Left cardiac atrium (tissue), 4 donors: ENCODE measurements at regions not wholly inside any gene's neighbourhood (a gene's known extent, or its start where the extent isn't known, plus 50 kb on each side); places are given as distances from the start of the nearest gene placed in this dataset.

ENCODE experiments used
- ATAC-seq, 2 donors: fragments of 200-7000 bp; cut with Tn5 transposase; one replicate each; pipeline ENCODE4 v1.9.1; 2020; ENCODE audit warnings: mild to moderate bottlenecking in 2 of 2, moderate library complexity in 2 of 2
- DNase-seq: peaks from one replicate; pipeline ENCODE4 v3.0.0-alpha.2; 2020
- intact Hi-C, 2 donors: fragments of 100-400 bp; cut with DNase I; formaldehyde crosslinking; loops; one replicate each; pipeline versions ENCODE4 v1.14.1 to v1.15.1; 2022 to 2023
- donor health status: DM: no; HTN: yes; CAD: no.
- donor health status: DM: no; HTN: yes; CAD: no; lungs with severe emphysema.
- donor health status: DM: yes; HTN: yes; CAD: no.
- donor health status: Dilated cardiomyopathy.

- ATAC-seq: no peak
- DNase-seq: no peak
- intact Hi-C loops: loop anchor here (2.0 to 10.0 kb wide), 2 partner anchors 266 to 270 kb away; no protein-coding TSS in a partner anchor
Measured at GRCh38 chr11:112554586-112554985, 293.9 kb upstream of the PLET1 start.

DNA sequence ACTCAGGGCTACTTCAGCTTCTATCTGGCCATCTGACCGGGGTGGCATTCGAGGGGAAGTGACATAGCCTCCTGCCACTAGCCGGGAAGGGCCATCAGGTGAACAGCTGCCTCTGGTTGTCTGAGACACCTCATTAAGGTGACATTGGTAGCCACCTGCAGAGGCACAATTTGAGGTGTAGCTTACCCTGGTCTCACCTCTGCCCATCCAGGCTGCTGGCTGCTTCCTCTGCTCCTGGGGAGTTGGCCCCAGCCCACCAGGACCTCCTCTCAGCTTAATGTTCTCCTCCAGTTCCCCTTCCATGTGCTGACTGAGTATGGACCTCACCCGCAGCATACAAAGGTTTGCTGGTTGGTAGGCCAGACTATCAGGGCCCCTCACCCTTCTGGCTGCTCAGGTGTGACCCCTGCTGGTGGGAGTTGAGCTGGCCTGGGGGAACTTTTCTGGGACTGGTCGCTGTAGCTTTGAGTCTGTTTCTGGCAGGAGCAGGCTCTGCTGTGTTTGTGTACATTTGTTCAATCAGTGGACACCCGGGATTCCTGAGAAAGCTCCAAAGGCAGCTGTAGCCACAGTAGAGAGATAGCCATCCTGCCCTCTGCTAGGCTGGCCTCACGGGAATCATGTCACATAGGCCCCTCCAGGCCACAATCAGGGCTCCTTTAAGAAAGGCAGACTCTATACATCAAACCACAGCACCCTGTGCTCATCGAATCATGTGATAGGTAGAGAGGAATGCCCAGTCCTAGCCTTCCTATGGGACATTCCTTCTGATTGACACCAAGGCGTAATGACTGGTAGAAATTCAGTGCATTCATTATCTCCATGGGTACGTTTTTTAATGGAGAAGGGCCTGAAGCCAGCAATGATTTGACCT is 295.1 kb upstream of the PLET1 start:
- intact Hi-C loops: loop anchor here (2.0 to 10.0 kb wide), 2 partner anchors 267 to 271 kb away; no protein-coding TSS in a partner anchor
- peak; percentile 57 for DNase-seq
- ATAC-seq: peak; percentile 83 to 85

DNA sequence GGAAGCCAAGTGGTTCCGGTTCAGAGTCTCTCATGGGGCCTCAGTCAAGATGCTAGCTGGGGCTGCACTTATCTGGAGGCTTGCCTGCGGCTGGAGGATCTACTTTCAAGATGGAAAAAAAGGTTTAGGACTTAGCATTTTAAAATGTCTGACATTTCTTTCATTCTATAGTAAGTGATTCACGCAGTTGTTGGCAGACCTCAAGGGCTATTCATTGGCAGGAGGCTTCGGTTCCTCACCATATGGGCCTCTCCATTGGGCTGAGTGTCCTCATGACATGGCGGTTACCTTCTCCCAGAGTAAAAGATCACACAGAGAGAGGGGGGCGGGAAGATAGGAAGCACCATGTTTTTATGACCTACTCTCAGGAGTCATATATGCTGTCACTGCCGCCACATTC is 298.0 kb upstream of the PLET1 start:
- DNase-seq: no peak
- intact Hi-C loops: loop anchor here in 1 of 2 donors (10.0 kb wide), 1 partner anchor 274 kb away; no protein-coding TSS in a partner anchor
- no peak for ATAC-seq

DNA sequence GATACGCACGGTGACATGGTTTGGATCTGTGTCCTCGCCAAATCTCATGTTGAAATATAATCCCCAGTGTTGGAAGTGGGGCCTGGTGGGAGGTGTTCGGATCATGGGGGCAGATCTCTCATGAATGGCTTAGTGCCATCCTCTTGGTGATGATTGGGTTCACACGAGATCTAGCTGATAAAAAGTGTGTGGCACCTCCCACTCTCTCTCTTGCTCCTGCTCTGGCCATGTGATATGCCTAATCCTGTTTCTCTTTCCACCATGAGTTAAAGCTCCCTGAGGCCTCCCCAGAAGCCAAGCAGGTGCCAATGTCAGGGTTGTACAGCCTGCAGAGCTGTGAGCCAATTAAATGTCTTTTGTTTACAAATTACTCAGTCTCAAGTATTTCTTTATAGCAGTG is 303.1 kb upstream of the PLET1 start:
- no peak for ATAC-seq
- DNase-seq: no peak
- intact Hi-C loops: no loop called here

- peak; percentile 27 to 92 for ATAC-seq
- intact Hi-C loops: no loop called here
- DNase-seq: no peak
Measured at GRCh38 chr11:112564228-112564955, 303.7 kb upstream of the PLET1 start.

- no peak for DNase-seq
- ATAC-seq: no peak
- intact Hi-C loops: no loop called here
Measured at GRCh38 chr11:112565551-112565950, 304.9 kb upstream of the PLET1 start.

DNA sequence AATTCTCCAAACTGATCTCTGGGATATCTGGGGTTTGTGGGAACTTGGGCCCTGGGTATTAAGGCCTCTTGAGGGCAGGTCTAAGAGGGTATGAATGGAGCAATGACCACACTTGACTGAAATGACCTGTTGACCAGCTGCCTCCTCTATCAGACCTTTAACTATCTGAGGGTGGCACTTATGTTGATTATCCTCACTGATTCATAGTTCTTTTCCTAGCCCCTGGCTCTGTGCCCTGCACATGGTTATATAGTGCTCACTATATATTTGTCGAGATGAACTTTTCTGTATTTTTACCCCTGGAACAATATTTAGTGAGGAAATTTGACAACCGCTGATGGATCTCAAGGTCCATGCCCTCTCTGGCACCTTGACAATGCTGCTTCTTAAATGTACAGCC is 305.5 kb upstream of the PLET1 start:
- no peak for DNase-seq
- ATAC-seq: peak in 1 of 2 donors; percentile 22
- intact Hi-C loops: no loop called here

DNA sequence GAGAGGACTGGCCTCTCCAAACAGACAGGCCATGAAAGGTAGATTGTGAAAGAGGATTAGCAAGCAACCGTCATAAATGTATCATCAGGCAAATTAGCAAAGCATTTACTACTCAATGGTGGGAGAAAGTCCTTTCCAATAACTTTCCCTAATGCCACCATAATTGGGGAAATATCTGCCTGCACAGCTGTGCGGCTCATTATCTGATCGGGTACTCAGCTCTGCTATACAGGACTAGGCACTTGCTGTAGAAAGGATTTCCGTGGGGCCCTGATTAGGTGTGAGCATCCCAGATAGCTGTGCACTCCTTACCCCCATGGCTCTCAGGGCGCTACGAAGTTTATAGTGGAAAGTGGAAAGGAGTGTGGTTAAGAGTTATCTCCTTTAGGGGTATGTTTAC is 309.7 kb upstream of the PLET1 start:
- ATAC-seq (no peak), DNase-seq (no peak)
- intact Hi-C loops: no loop called here

GRCh38 chr11:112579282-112579681 is 318.6 kb upstream of the PLET1 start:
- intact Hi-C loops: no loop called here
- ATAC-seq: peak; percentile 38 to 90
- DNase-seq: no peak

- peak in 1 of 2 donors; percentile 47 for ATAC-seq
- intact Hi-C loops: loop anchor here (5.0 to 10.0 kb wide), 4 partner anchors 214 to 706 kb away; no protein-coding TSS in a partner anchor
- no peak for DNase-seq
Measured at GRCh38 chr11:112580864-112581263, 320.2 kb upstream of the PLET1 start.

- no peak for DNase-seq
- intact Hi-C loops: loop anchor here (5.0 to 10.0 kb wide), 4 partner anchors 213 to 706 kb away; no protein-coding TSS in a partner anchor
- no peak for ATAC-seq
Measured at GRCh38 chr11:112581747-112582146, 321.1 kb upstream of the PLET1 start.

GRCh38 chr11:112582366-112582765 is 321.7 kb upstream of the PLET1 start:
- intact Hi-C loops: loop anchor here (5.0 to 10.0 kb wide), 4 partner anchors 212 to 705 kb away; no protein-coding TSS in a partner anchor
- no peak for ATAC-seq
- DNase-seq: no peak

GRCh38 chr11:112583261-112583893 is 322.7 kb upstream of the PLET1 start:
- DNase-seq (no peak), ATAC-seq (no peak)
- intact Hi-C loops: loop anchor here (5.0 to 10.0 kb wide), 4 partner anchors 211 to 704 kb away; no protein-coding TSS in a partner anchor

DNA sequence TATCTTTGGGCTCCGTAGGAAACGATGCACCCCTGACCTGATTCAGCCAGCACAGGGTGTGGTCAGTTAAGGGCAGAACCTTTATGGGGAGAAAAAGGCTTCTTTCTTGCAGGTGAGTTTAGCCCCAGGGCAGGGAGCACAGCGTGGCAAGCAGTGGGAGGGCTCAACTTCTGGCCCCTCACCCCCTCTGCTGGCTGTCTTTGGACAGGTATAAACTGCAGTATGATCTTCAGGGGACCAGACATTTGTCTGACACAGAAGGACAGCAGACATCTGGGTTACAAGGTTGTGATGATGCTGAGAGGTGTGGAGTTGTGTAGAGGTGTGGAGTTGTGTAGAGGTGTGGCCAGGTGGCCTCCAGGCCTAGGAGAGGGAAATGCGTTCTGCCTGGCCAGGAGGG is 324.0 kb upstream of the PLET1 start:
- intact Hi-C loops: loop anchor here (1.0 to 10.0 kb wide), 7 partner anchors 210 to 705 kb away; partner anchors contain the start of gene NCAM1 (in 1 of the 2)
- no peak for DNase-seq
- no peak for ATAC-seq

DNA sequence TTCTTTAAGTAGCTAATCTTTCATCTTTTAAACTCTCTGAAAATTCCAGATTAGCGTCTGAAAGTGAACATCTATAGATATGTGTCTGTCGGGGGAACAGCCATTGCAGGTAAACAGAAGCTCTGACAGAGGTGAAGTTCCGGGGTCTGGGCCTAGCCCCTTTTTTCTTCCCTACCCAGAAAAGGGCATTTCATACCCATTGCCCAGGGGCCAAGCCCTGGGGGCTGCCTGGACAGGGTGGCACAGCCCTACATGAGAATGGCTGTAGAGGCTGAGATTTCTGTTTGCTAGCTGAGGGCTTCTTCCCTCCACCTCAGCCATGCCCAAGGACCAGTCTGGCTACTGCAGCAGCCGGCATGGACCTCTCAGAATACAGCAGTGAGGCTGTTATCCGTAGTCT is 327.0 kb upstream of the PLET1 start:
- ATAC-seq (no peak), DNase-seq (no peak)
- intact Hi-C loops: loop anchor here (5.0 to 10.0 kb wide), 4 partner anchors 207 to 527 kb away; partner anchors contain the start of gene NCAM1 (in 1 of the 2)

- ATAC-seq (peak; percentile 87 to 91), DNase-seq (peak; percentile 63)
- intact Hi-C loops: loop anchor here (5.0 to 10.0 kb wide), 4 partner anchors 207 to 527 kb away; partner anchors contain the start of gene NCAM1 (in 1 of the 2)
Measured at GRCh38 chr11:112588252-112588694, 327.6 kb upstream of the PLET1 start.

DNA sequence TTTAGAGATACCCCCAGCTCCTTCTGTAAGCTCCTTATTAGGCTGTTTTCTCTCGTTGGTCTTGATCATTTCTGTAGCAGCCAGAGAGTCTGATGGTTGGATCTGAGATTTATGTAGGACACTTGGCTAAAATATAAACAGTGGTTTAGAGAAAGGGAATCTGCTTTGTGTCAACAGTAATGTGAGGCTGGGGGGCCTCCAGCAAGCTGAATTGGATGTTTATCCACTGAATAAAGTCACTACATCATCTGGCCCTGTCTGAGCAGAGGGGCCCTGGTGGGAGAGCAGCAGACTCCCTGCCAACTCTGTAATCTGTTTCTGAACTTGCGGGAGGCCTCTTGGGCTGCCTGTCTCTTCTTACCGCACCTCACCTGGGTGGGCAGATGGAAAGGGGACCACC is 328.5 kb upstream of the PLET1 start:
- ATAC-seq (no peak), DNase-seq (no peak)
- intact Hi-C loops: loop anchor here (5.0 to 10.0 kb wide), 4 partner anchors 206 to 526 kb away; partner anchors contain the start of gene NCAM1 (in 1 of the 2)

- DNase-seq: no peak
- no peak for ATAC-seq
- intact Hi-C loops: loop anchor here in 1 of 2 donors (10.0 kb wide), 1 partner anchor 144 kb away; no protein-coding TSS in a partner anchor
Measured at GRCh38 chr11:112590764-112591163, 330.1 kb upstream of the PLET1 start.

DNA sequence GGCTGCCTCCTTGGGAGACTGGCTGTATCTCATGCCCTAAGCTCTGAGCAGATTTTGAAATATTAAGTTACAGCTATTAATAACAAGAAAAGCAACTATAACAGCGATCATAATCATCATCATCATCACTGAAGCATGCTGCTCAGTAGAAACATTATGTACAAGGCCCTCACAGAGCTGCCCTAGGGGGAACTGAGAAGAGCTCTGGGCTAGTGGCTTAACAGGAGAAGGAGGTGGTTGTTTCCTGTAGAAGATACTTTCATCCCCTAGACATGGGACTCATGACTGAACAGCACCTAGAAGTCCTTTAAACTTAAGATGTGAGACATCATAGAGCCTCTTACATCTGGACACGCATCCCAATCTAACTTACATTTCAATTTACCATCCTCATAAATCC is 332.8 kb upstream of the PLET1 start:
- no peak for DNase-seq
- intact Hi-C loops: loop anchor here in 1 of 2 donors (10.0 kb wide), 1 partner anchor 141 kb away; no protein-coding TSS in a partner anchor
- no peak for ATAC-seq
